ENCODE measurements at regions not wholly inside any gene's neighbourhood (a gene's known extent, or its start where the extent isn't known, plus 50 kb on each side); places are given as distances from the start of the nearest gene placed in this dataset.

DNA sequence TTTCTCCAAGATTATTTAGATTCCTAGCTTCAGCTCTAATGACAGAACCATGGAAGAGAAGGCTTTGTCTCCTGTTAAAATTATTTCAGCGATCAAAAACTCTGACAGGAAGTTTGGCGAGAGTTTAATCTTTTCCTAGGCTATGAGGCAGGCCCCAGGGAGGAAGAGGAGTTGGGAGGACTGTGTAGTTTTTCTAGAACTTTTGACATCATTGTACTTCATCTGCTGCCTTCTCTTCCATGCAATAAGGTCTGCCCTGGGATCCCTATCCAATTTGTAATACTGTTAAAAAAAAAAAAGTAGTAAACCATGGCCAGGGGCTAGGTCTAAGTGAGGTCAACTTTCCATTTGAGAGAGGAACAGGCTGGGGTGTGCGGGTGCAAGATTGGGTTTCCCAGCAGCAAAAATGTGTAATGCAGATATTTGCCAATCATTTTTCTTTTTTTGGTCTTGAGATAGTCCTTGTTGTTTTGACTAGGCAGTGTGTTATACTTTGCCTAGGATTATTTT lies 261.9 kb upstream of the ANKH start:
- H3F3A ChIP-seq (ENCODE audit: insufficient read depth, low read length) = no peaks in the 10 kb centered on the region
- no peaks in the 10 kb centered on the region for H3K9me2 ChIP-seq (replicated peaks; ENCODE audit: insufficient read depth, low read length)
- no peaks in the 10 kb centered on the region for H3K79me2 ChIP-seq (ENCODE audit: low read length)
- no peaks in the 10 kb centered on the region for H3K27me3 ChIP-seq (replicated peaks; ENCODE audit: insufficient read depth, low read length)
- no peak overlapping the region for H3K4me2 ChIP-seq (ENCODE audit: low read depth, low read length)
- H3K9me3 ChIP-seq (replicated peaks; ENCODE audit: insufficient read depth, low read length) = no peaks in the 10 kb centered on the region
- no peak overlapping the region for H2AFZ ChIP-seq (ENCODE audit: low read length)
- H3K4me1 ChIP-seq (ENCODE audit: low read length) = no peaks in the 10 kb centered on the region
- H3K27ac ChIP-seq (ENCODE audit: low read length) = no peak overlapping the region
- TF ChIP-seq, protein P1, sequence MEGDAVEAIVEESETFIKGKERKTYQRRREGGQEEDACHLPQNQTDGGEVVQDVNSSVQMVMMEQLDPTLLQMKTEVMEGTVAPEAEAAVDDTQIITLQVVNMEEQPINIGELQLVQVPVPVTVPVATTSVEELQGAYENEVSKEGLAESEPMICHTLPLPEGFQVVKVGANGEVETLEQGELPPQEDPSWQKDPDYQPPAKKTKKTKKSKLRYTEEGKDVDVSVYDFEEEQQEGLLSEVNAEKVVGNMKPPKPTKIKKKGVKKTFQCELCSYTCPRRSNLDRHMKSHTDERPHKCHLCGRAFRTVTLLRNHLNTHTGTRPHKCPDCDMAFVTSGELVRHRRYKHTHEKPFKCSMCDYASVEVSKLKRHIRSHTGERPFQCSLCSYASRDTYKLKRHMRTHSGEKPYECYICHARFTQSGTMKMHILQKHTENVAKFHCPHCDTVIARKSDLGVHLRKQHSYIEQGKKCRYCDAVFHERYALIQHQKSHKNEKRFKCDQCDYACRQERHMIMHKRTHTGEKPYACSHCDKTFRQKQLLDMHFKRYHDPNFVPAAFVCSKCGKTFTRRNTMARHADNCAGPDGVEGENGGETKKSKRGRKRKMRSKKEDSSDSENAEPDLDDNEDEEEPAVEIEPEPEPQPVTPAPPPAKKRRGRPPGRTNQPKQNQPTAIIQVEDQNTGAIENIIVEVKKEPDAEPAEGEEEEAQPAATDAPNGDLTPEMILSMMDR (IDR thresholded peaks at IDR 0.05; ENCODE audit: low read length) = no peak
- TF ChIP-seq EZH2phosphoT487 (IDR thresholded peaks at IDR 0.05; ENCODE audit: low read length) (no peak), EZH2 (optimal IDR thresholded peaks at IDR 0.05; ENCODE audit: low read depth, low read length) (no peak)
- DNase-seq = no peak
- no peaks in the 10 kb centered on the region for H3K36me3 ChIP-seq (replicated peaks; ENCODE audit: insufficient read depth, low read length)
- H3K9ac ChIP-seq (ENCODE audit: low read length) = no peak overlapping the region
- no peak overlapping the region for H3K4me3 ChIP-seq (ENCODE audit: low read length)
- H4K20me1 ChIP-seq (ENCODE audit: insufficient read depth, low read length) = no peaks in the 10 kb centered on the region

DNA sequence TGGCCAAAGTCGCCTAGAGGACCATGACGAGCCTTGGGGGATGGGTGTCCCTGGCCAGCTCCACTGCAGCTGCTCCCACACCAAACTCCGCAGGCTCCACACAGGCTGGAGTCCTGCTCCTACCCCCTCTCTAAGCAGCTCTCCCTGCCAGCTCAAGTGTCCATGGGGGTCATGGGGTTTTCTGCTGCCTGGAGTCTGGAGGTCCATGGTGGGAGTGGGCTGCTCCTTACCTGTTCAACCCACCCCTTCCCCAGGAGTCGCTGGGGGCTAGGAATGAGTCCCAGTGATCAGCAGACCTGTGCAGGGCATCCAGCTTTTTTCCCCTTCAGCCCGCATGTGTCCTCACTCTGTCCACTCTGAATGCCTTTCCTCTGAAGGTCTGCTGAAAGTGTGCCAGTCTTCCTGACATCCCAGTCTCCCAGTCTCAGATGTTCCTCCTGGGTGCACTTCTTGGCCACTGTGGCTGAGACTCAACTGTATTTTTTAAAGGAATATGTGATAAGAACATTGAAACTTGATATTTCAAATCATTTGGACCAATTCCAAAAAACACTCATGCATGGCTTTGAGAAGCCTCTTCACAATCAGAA lies 261.3 kb upstream of the ANKH start:
- Histone ChIP-seq H4K20me1 (ENCODE audit: insufficient read depth, low read length) (no peaks in the 10 kb centered on the region), H3K79me2 (ENCODE audit: low read length) (no peaks in the 10 kb centered on the region), H3K36me3 (replicated peaks; ENCODE audit: insufficient read depth, low read length) (no peaks in the 10 kb centered on the region), H3K9me3 (replicated peaks; ENCODE audit: insufficient read depth, low read length) (no peaks in the 10 kb centered on the region), H2AFZ (ENCODE audit: low read length) (no peak overlapping the region), H3F3A (ENCODE audit: insufficient read depth, low read length) (no peaks in the 10 kb centered on the region), H3K4me1 (ENCODE audit: low read length) (no peaks in the 10 kb centered on the region), H3K9me2 (replicated peaks; ENCODE audit: insufficient read depth, low read length) (no peaks in the 10 kb centered on the region), H3K4me3 (ENCODE audit: low read length) (no peak overlapping the region), H3K4me2 (ENCODE audit: low read depth, low read length) (no peak overlapping the region), H3K27ac (ENCODE audit: low read length) (no peak overlapping the region), H3K9ac (ENCODE audit: low read length) (no peak overlapping the region), H3K27me3 (replicated peaks; ENCODE audit: insufficient read depth, low read length) (no peaks in the 10 kb centered on the region)
- TF ChIP-seq EZH2 (optimal IDR thresholded peaks at IDR 0.05; ENCODE audit: low read depth, low read length) = no peak
- TF ChIP-seq EZH2phosphoT487 (IDR thresholded peaks at IDR 0.05; ENCODE audit: low read length) = no peak
- TF ChIP-seq, protein P1 (IDR thresholded peaks at IDR 0.05; ENCODE audit: low read length) = no peak
- DNase-seq = no peak

DNA sequence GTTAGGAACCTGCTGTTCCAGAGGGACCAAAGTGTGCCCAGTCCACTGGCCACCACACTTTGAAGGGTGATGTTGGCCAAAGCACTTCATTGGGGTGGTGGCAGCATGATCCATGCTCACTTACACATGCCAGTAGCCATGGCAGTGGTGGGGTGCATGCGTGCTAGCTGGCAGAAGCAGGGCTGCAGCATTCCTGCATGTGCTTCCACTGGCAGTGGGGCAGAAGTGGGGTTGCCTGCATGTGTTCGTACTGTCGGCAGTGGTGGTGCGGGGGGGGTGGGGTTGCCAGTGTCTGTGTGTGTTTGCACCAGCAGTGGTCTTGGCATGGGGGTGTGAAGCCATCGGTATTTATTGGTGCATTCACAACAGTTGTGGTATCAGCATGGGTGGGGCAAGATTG lies 260.3 kb upstream of the ANKH start:
- Histone ChIP-seq H3K9me3 (replicated peaks; ENCODE audit: insufficient read depth, low read length) (no peaks in the 10 kb centered on the region), H3F3A (ENCODE audit: insufficient read depth, low read length) (no peaks in the 10 kb centered on the region), H3K27me3 (replicated peaks; ENCODE audit: insufficient read depth, low read length) (no peaks in the 10 kb centered on the region), H3K79me2 (ENCODE audit: low read length) (no peaks in the 10 kb centered on the region), H3K4me3 (ENCODE audit: low read length) (no peak overlapping the region), H3K9me2 (replicated peaks; ENCODE audit: insufficient read depth, low read length) (no peaks in the 10 kb centered on the region), H4K20me1 (ENCODE audit: insufficient read depth, low read length) (no peaks in the 10 kb centered on the region), H2AFZ (ENCODE audit: low read length) (no peak overlapping the region), H3K36me3 (replicated peaks; ENCODE audit: insufficient read depth, low read length) (no peaks in the 10 kb centered on the region), H3K9ac (ENCODE audit: low read length) (no peak overlapping the region), H3K27ac (ENCODE audit: low read length) (no peak overlapping the region), H3K4me1 (ENCODE audit: low read length) (no peaks in the 10 kb centered on the region), H3K4me2 (ENCODE audit: low read depth, low read length) (no peak overlapping the region)
- no peak for DNase-seq
- TF ChIP-seq EZH2phosphoT487 (IDR thresholded peaks at IDR 0.05; ENCODE audit: low read length) = no peak
- TF ChIP-seq, protein P1 (IDR thresholded peaks at IDR 0.05; ENCODE audit: low read length) = no peak
- no peak for TF ChIP-seq EZH2 (optimal IDR thresholded peaks at IDR 0.05; ENCODE audit: low read depth, low read length)

Data from MM.1S (cell line).